Fibroblast of skin of left quadriceps (primary cell): ENCODE measurements at regions not wholly inside any gene's neighbourhood (a gene's known extent, or its start where the extent isn't known, plus 50 kb on each side); places are given as distances from the start of the nearest gene placed in this dataset.
"Not testable (repeated sequence)": the region's sequence is repeated elsewhere in the genome, so short reads cannot be mapped to it uniquely, and the experiment has no call there.

Experiments
- DNase-seq, 2 experiments: peaks; one replicate each; pipeline ENCODE4 v3.0.0-alpha.2; 2013; ENCODE audit warnings: low read depth in 2 of 2

DNA sequence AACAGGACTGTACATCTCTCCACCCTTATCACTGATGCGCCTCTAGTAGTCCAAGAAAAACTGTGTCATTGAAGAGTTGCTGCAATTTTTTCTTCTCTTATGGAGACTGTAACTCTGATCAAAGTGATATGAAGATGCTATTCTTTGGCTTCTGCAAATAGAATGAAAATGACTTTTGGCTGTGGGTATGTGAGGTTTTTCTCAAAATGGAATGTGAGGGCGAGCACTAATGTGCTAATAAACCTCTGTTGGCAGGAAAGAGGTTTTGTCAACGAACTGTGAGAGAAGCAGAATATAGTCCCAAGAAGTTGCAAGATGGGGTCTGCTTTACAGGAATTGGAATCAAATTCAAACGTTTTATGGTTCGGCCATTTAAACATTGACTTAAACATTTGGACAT lies 252.0 kb upstream of the GAS1 start:
- DNase-seq, result no peak

- no peak for DNase-seq
These were observed 252.5 kb upstream of the GAS1 start for GRCh38 chr9:87199782-87200181.

DNA sequence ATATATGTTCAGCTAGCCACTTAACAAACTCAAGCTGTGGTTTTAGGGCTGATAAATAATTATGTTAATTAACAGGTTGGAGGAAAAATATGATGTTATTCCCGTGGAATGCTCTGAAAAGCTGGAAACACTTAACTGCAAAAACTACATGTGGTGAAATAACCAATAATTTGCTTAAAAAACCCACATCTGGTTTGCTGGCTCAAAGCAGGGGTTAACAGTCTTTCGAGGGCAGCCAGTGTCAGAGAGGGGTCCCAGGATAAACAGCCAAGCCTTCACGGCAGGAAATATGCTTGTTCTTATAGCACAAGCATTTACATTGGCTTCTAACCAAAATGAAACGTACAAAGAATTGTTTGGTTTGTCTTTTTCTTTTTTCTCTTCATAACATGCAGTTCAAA lies 254.0 kb upstream of the GAS1 start:
- peak; percentile 96 for DNase-seq

GRCh38 chr9:87206064-87206661 lies 258.9 kb upstream of the GAS1 start:
- peak; percentile 79 for DNase-seq

- DNase-seq, result not testable (repeated sequence)
These were observed 263.4 kb upstream of the GAS1 start for GRCh38 chr9:87210658-87211057.

- DNase-seq, result no peak
These were observed 264.4 kb upstream of the GAS1 start for GRCh38 chr9:87211669-87212068.

DNA sequence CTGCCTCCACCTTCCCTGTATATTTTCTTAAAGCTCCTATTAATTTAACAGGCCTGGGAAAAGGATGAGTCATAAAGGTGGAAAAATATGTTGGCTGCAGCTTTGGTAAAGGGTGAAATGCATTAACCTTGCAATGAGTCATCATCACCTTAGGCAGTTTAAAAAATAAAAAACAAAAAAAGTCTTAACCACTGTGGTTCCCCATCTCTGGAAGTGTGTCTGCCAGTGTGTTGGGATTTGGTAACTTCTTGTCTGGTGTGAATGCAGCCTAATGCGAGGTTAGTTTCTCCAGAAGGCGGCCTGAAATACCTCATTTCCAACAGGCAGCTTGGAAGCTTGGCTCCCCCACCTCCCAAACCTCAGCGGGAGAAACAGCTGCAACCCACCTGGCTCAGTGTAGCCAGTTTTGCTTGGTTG lies 265.3 kb upstream of the GAS1 start:
- DNase-seq, result no peak

DNA sequence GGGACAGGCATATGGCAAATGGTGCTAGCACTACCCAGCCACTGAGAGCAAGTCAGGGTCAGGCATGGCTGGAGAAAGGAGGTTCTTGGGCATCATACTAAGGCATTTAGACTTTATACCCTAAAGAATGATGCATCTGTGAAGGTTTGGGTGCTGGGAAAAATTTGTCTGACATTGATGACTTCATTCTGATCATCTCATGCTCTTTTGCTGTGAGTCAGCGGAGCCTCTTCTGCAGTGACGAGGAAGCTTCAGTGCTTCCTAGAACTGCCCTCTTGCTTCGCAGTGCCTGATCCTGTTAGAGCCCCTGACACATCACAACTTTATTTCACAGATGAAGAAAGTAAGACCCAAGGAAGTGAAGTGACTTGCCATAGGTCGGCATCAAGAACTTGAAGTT lies 266.6 kb upstream of the GAS1 start:
- no peak for DNase-seq

DNA sequence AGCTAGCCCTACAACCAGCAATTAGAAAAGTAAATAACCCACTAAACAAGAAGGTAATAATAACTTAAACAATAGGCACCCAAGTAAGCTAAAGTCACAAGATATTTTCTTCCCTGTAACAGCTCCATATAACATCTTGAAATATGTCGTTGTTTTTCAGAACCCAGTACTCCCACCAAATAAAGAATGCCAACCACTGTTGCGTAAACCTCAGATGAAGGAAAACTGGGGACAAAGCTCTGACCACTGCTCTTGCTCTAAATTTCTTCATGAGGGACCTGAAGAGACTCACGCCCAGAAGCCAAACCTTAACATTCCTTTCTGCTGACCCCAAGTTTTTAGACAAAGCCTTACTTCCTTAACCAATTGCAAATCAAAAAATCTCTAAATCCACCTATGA lies 267.7 kb upstream of the GAS1 start:
- DNase-seq, result no peak

DNA sequence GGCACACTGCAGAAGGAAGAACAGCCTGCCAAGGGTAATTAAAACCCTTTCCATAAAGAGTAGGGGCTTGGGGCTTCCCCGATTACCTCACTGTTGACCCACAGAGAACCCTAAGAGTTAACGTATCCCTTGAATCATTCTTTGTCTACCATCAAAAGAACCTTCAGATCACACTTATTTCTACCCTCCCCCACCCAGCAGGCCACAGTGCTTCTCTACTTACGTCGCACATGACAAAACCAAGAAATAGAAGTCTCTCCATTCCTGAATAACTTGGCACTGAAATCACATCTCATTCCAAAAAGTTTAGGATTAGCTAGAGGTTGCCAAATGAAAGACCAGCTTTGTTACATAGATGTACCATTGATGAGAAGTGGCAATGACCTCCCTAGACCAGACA lies 268.7 kb upstream of the GAS1 start:
- DNase-seq, result no peak

GRCh38 chr9:87216897-87217455 lies 269.7 kb upstream of the GAS1 start:
- DNase-seq, result no peak

- DNase-seq, result peak; percentile 64
These were observed 274.0 kb upstream of the DAPK1 start for GRCh38 chr9:87223392-87224246.

GRCh38 chr9:87226896-87227295 lies 270.8 kb upstream of the DAPK1 start:
- DNase-seq, result no peak

DNA sequence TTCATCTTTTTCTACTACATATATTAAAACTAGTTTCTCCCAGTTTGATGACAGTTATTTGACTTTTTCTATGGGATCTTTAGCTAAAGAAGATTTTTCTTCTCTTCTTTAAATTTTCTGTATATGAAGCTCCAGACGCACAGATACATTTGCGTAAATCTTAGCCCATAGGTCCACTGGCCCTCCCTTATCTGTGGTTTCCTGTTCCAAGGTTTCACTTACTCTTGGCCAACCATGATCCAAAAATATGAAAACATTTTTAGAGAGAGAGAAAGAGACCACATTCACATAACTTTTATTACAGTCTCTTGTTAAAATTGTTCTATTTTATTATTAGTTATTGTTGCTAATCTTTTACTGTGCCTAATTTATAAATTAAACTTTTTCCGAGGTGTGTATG lies 270.2 kb upstream of the DAPK1 start:
- no peak for DNase-seq

DNA sequence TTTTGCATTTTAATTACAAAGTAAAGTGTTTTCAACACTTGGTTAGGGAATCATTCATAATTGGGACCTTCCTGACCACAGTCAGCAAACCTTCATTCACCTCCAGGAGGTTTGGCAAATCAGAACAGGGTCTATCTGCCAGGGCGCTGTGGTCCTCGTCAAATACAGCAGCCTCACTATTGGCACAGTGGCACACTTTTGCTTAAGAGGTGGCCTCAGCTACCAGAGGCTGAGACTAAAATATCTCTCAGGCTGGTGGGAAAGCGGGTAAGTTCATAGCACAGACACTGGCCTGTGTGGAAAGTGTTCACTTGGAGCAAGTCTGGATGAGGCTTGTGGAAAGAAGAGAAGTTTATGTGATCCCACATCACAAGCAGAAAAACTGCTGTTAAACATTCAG lies 268.6 kb upstream of the DAPK1 start:
- DNase-seq, result no peak

DNA sequence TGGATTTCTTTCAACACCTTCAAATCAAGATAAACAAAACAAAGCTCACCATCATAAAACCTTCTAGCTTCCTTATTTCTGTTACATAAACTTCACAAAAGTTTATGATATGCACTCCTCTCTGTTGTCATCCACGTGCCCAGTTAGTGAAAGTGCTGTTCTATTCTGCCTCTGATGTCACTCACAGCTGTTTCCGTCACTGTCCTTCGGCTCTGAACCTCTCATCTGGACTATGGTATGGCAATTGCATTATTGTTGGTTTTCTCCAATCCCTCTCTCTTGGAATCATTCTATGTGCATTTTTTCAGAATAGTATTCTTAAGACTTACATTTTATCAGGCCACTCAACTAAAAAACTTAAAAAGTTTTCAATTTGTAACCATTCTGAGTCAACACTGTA lies 264.2 kb upstream of the DAPK1 start:
- no peak for DNase-seq

DNA sequence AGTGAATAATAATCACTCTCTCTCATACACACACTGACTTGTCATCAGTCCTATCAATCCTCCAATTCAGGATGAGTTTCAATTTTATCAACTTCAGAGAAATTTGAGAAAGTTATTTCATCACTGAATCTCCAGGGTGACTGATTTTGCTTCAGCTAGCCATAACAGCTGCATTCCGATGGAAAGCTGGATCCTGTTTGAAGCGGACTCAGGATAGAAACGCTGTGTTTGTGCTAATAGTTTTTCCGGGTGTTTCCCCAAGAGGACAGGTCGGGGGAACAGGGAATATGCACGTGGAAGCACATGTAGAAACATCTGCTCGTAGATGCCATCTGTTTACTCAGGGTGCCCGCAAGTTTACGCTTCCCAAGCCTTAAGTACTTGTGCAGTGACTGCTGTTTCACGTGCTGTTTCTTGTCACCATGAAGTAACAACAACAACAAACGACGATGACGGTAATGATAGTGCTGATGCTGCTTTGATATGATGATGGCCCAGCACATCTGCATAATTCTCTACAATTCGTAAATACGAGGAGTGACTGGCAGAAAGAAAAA lies 263.7 kb upstream of the DAPK1 start:
- DNase-seq, result no peak

DNA sequence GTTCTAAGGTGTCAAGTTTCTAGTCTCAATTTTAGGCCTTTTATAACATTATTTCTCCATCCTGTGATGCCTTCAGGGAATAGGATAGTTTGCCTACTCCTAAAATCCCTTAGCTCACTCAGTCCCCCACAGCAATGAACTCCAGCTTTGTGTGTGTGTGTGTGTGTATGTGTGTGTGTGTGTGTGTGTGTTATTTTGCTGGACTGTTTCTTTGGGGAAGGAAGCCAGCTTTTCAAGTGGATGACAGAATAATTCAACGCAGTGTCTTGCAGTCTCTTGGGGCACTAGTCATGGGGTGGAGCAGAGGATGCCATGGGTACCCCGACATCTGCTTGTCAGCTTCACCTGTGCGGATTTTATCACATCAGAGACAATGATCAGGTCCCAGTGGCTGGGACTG lies 262.8 kb upstream of the DAPK1 start:
- DNase-seq, result no peak

- DNase-seq, result no peak
These were observed 261.1 kb upstream of the DAPK1 start for GRCh38 chr9:87236546-87236945.

GRCh38 chr9:87237336-87237735 lies 260.3 kb upstream of the DAPK1 start:
- no peak for DNase-seq

DNA sequence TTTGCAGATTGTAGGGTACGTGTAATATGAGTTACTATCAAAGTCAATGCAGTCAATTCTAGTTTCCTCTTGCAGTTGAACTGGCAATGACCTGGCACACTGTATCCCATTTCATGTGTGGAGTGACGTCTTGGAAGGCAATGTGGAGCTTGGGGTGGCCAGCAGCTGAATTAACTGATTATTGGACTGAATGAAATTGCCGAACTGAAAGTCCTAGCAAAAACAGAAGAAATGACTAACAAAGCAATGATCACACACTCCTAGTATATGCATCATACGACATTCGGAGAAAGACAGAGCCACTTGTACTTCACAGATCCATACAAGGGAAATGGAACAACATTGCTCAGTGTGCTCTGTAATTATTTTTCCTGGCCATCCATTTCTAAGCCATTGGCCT lies 259.1 kb upstream of the DAPK1 start:
- no peak for DNase-seq

DNA sequence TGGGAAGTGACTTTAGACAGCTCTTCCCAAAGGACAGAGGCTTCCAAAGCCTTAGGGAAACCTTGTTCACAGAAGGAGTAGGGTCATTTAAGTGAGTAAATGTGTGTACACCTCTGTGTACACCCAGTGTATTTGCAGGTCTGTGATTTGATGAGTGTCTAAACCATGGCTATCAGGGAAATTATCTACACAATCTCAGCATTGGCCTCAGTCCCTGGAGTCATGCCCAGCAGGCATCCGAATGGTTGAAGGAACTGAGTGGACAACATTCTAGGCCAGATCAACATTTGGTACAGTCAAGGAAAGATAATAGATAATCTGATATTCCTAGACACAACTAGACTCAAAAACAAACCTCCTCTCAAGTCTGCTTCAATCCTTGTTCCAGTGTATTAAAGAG lies 258.4 kb upstream of the DAPK1 start:
- no peak for DNase-seq

DNA sequence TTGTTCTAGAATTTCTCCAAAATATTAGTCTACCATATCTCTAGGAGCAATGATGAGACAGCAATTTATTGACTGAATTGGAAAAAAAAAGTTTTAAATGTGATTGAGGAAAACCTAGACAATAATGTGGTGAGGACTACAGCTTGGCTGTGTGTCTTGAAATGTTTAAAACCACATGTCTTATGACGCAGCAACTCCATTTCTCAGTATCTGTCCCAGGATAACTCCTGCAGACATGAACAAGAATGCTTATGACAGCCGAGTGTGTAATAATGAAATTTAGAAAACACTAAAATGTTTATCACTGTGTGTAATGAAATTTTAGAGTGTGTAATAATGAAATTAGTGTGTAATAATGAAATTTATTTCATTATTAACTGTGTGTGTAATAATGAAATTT lies 254.1 kb upstream of the DAPK1 start:
- DNase-seq, result no peak
